ENCODE measurements at regions not wholly inside any gene's neighbourhood (a gene's known extent, or its start where the extent isn't known, plus 50 kb on each side); places are given as distances from the start of the nearest gene placed in this dataset.

GRCh38 chr11:129590753-129591475, 215.3 kb downstream of the BARX2 start:
- DNase-seq (ENCODE audit: low read depth) = no peak

GRCh38 chr11:129591527-129591926, 215.9 kb downstream of the BARX2 start:
- DNase-seq (ENCODE audit: low read depth) = no peak

- DNase-seq (ENCODE audit: low read depth) = no peak
Observed at GRCh38 chr11:129592191-129592590, 216.5 kb downstream of the BARX2 start.

- DNase-seq (ENCODE audit: low read depth) = no peak
Observed at GRCh38 chr11:129593098-129593497, 217.4 kb downstream of the BARX2 start.

- no peak for DNase-seq (ENCODE audit: low read depth)
Observed at GRCh38 chr11:129595038-129595962, 219.7 kb downstream of the BARX2 start.

- DNase-seq (ENCODE audit: low read depth) = no peak
Observed at GRCh38 chr11:129596351-129596750, 219.3 kb upstream of the TMEM45B start.

GRCh38 chr11:129598378-129598777, 217.3 kb upstream of the TMEM45B start:
- DNase-seq (ENCODE audit: low read depth) = no peak

GRCh38 chr11:129605815-129606214, 209.8 kb upstream of the TMEM45B start:
- DNase-seq (ENCODE audit: low read depth) = no peak

- no peak for DNase-seq (ENCODE audit: low read depth)
Observed at GRCh38 chr11:129608711-129609110, 206.9 kb upstream of the TMEM45B start.

- no peak for DNase-seq (ENCODE audit: low read depth)
Observed at GRCh38 chr11:129610125-129610524, 205.5 kb upstream of the TMEM45B start.

GRCh38 chr11:129610545-129610944, 205.1 kb upstream of the TMEM45B start:
- no peak for DNase-seq (ENCODE audit: low read depth)

GRCh38 chr11:129611661-129612446, 203.8 kb upstream of the TMEM45B start:
- DNase-seq (ENCODE audit: low read depth) = no peak

GRCh38 chr11:129612447-129612961, 203.1 kb upstream of the TMEM45B start:
- DNase-seq (ENCODE audit: low read depth) = no peak

GRCh38 chr11:129613071-129613470, 202.6 kb upstream of the TMEM45B start:
- no peak for DNase-seq (ENCODE audit: low read depth)

- DNase-seq (ENCODE audit: low read depth) = no peak
Observed at GRCh38 chr11:129614256-129614944, 201.2 kb upstream of the TMEM45B start.

GRCh38 chr11:129618046-129618569, 197.5 kb upstream of the TMEM45B start:
- no peak for DNase-seq (ENCODE audit: low read depth)

GRCh38 chr11:129620237-129621104, 195.2 kb upstream of the TMEM45B start:
- no peak for DNase-seq (ENCODE audit: low read depth)

GRCh38 chr11:129625930-129626329, 189.7 kb upstream of the TMEM45B start:
- no peak for DNase-seq (ENCODE audit: low read depth)

- DNase-seq (ENCODE audit: low read depth) = no peak
Observed at GRCh38 chr11:129631201-129631600, 184.4 kb upstream of the TMEM45B start.

- DNase-seq (ENCODE audit: low read depth) = no peak
Observed at GRCh38 chr11:129636926-129637325, 178.7 kb upstream of the TMEM45B start.

Measured in forelimb muscle (tissue), 1 donor.